Choroid plexus epithelial cell (primary cell): ENCODE measurements at regions not wholly inside any gene's neighbourhood (a gene's known extent, or its start where the extent isn't known, plus 50 kb on each side); places are given as distances from the start of the nearest gene placed in this dataset.

Experiments used
- DNase-seq: peaks from one replicate; pipeline ENCODE4 v3.0.0-alpha.2; 2010; ENCODE audit warnings: low read depth
- H3K4me3 ChIP-seq: 2 replicates; pipeline ENCODE4 v1.5.1; 2011; ENCODE audit warnings: low read depth, mild to moderate bottlenecking, control low read depth, low read length, moderate library complexity
- CTCF ChIP-seq: conservative IDR thresholded peaks from 2 replicates; pipeline ENCODE4 v1.5.1; 2011; ENCODE audit warnings: low read depth, mild to moderate bottlenecking, control low read depth, inconsistent platforms, low read length, moderate library complexity

- TF ChIP-seq CTCF: no peak
- DNase-seq: no peak
- H3K4me3 ChIP-seq: no peak overlapping the region
Measured at GRCh38 chr12:105574056-105574715, 243.7 kb downstream of the C12orf75 start.

- H3K4me3 ChIP-seq: no peak overlapping the region
- no peak for DNase-seq
- no peak for TF ChIP-seq CTCF
Measured at GRCh38 chr12:105575235-105575634, 244.7 kb downstream of the C12orf75 start.

GRCh38 chr12:105576261-105576660 lies 245.8 kb downstream of the C12orf75 start:
- no peak for TF ChIP-seq CTCF
- no peak for DNase-seq
- no peak overlapping the region for H3K4me3 ChIP-seq

GRCh38 chr12:105580821-105581352 lies 250.4 kb downstream of the C12orf75 start:
- no peak for TF ChIP-seq CTCF
- no peak overlapping the region for H3K4me3 ChIP-seq
- no peak for DNase-seq

GRCh38 chr12:105581420-105581819 lies 250.9 kb downstream of the C12orf75 start:
- no peak for TF ChIP-seq CTCF
- no peak for DNase-seq
- H3K4me3 ChIP-seq: no peak overlapping the region

- TF ChIP-seq CTCF: no peak
- H3K4me3 ChIP-seq: no peak overlapping the region
- peak; percentile 9 for DNase-seq
Measured at GRCh38 chr12:105585107-105585506, 254.6 kb downstream of the C12orf75 start.

GRCh38 chr12:105587237-105587636 lies 256.7 kb downstream of the C12orf75 start:
- H3K4me3 ChIP-seq: no peak overlapping the region
- TF ChIP-seq CTCF: no peak
- no peak for DNase-seq
